Parathyroid adenoma (tissue), 2 donors: ENCODE measurements at regions not wholly inside any gene's neighbourhood (a gene's known extent, or its start where the extent isn't known, plus 50 kb on each side); places are given as distances from the start of the nearest gene placed in this dataset.

ENCODE experiments used
- H2AFZ ChIP-seq: fragments of 300-600 bp; sonication (generic); one replicate; pipeline ENCODE4 v1.7.0; 2017; ENCODE audit warnings: antibody characterized with exemption, mild to moderate bottlenecking
- H3K27ac ChIP-seq: fragments of 300-600 bp; sonication (generic); one replicate; pipeline ENCODE4 v1.7.0; 2017
- H3K27me3 ChIP-seq: fragments of 300-600 bp; sonication (generic); one replicate; pipeline ENCODE4 v1.7.0; 2017; ENCODE audit warnings: low read length; ENCODE audit not compliant: control insufficient read depth, insufficient read depth
- H3K36me3 ChIP-seq: fragments of 300-600 bp; sonication (generic); one replicate; pipeline ENCODE4 v1.7.0; 2017; ENCODE audit warnings: low read length; ENCODE audit not compliant: control insufficient read depth, insufficient read depth
- H3K4me1 ChIP-seq: fragments of 300-600 bp; sonication (generic); one replicate; pipeline ENCODE4 v1.7.0; 2017; ENCODE audit warnings: control low read depth
- H3K4me2 ChIP-seq: fragments of 300-600 bp; sonication (generic); one replicate; pipeline ENCODE4 v1.7.0; 2017; ENCODE audit warnings: low read length
- H3K4me3 ChIP-seq: fragments of 300-600 bp; sonication (generic); one replicate; pipeline ENCODE4 v1.7.0; 2017; ENCODE audit warnings: low read depth, low read length
- H3K79me2 ChIP-seq: fragments of 300-600 bp; sonication (generic); one replicate; pipeline ENCODE4 v1.7.0; 2017; ENCODE audit warnings: control low read depth
- H3K9ac ChIP-seq: fragments of 300-600 bp; sonication (generic); one replicate; pipeline ENCODE4 v1.7.0; 2017; ENCODE audit warnings: mild to moderate bottlenecking
- H3K9me3 ChIP-seq: fragments of 300-600 bp; sonication (generic); one replicate; pipeline ENCODE4 v1.7.0; 2017; ENCODE audit warnings: low read length; ENCODE audit not compliant: control insufficient read depth
- CTCF ChIP-seq: fragments of 300-600 bp; sonication (generic); IDR thresholded peaks from one replicate; pipeline ENCODE4 v1.7.0; 2017; ENCODE audit warnings: antibody characterized with exemption, mild to moderate bottlenecking
- donor health status: primary hyperparathyroidism.

- no peak overlapping the region for H2AFZ ChIP-seq
- H3K27me3 ChIP-seq, result no peaks in the 10 kb centered on the region
- TF ChIP-seq CTCF, result no peak
- no peak overlapping the region for H3K4me2 ChIP-seq
- no peak overlapping the region for H3K27ac ChIP-seq
- no peaks in the 10 kb centered on the region for H3K36me3 ChIP-seq
- no peak overlapping the region for H3K9ac ChIP-seq
- H3K4me1 ChIP-seq, result no peaks in the 10 kb centered on the region
- no peaks in the 10 kb centered on the region for H3K79me2 ChIP-seq
- H3K4me3 ChIP-seq, result no peak overlapping the region
- H3K9me3 ChIP-seq, result no peaks in the 10 kb centered on the region
Observed at GRCh38 chr5:163809473-163809872, 304.1 kb downstream of the MAT2B start.

DNA sequence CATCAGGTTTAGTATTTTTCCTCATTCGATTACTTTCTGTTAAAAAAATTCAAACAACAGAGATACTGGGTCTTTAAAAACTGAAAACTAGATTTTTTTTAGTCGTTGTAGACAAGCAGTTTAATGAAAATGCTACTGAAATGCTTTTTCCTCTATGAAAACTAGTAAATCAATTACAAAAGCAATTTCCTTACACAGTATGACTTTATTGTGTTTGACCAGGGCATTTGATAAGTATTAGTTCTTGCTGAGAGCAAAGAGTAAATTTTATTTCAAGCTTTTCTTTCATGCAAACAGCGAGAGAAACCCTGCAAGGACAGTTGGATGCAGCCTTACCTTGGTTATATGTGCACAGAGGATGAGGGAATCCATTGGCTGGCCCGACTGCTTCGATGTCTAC lies 308.5 kb downstream of the MAT2B start:
- Histone ChIP-seq H3K4me3 (no peak overlapping the region), H3K36me3 (no peaks in the 10 kb centered on the region), H3K9ac (no peak overlapping the region), H3K27me3 (no peaks in the 10 kb centered on the region), H3K9me3 (no peaks in the 10 kb centered on the region), H2AFZ (no peak overlapping the region), H3K27ac (no peak overlapping the region), H3K4me2 (no peak overlapping the region), H3K79me2 (no peaks in the 10 kb centered on the region), H3K4me1 (no peaks in the 10 kb centered on the region)
- no peak for TF ChIP-seq CTCF

DNA sequence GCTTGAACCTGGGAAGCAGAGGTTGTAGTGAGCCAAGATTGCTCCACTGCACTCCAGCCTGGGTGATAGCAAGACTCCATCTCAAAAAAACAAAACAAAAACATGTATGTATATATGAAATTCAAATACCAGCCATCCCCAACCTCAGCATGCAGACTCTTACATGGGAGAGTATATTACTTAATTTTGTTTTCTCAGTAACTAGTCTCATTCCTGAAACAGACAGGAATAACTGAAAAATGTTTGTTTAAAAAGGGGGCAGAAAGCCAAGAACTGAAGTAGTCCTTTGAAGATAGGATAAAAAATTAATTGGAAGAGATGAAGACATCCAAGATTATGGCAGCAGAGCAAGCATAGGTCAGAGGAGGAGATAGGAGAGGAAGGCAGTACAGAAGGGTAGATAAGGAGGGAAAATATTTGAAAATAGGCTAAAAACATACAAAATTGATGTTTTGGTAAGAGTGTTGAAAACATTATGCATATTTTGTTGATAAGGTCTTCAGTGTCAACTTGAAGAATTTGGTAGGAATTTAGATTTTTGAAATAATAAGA lies 309.9 kb downstream of the MAT2B start:
- no peaks in the 10 kb centered on the region for H3K36me3 ChIP-seq

DNA sequence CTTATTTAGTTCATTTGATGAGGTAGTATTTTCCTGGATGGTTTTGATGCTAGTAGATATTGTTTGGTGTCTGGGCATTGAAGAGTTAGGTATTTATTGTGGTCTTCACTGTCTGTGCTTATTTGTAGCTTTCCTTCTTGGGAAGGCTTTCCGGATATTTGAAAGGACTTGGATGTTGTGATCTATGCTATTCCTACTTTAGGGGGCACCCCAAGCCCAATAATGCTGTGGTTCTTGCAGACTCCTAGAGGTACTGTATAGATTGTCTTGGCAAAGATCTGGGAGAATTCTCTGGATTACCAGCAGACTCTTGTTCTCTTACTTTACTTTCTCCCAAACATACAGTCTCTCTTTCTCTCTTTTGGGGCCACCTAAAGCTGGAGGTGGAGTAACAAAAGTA lies 315.7 kb downstream of the MAT2B start:
- no peaks in the 10 kb centered on the region for H3K4me1 ChIP-seq
- no peak for TF ChIP-seq CTCF
- no peak overlapping the region for H3K4me2 ChIP-seq
- H3K27ac ChIP-seq, result no peak overlapping the region
- no peaks in the 10 kb centered on the region for H3K36me3 ChIP-seq
- H3K4me3 ChIP-seq, result no peak overlapping the region
- no peaks in the 10 kb centered on the region for H3K79me2 ChIP-seq
- H3K9ac ChIP-seq, result no peak overlapping the region
- no peaks in the 10 kb centered on the region for H3K9me3 ChIP-seq
- no peak overlapping the region for H2AFZ ChIP-seq
- no peaks in the 10 kb centered on the region for H3K27me3 ChIP-seq

More for the DNA sequence above, 309.9 kb downstream of the MAT2B start:
- no peaks in the 10 kb centered on the region for H3K27me3 ChIP-seq
- TF ChIP-seq CTCF, result no peak
- H3K4me1 ChIP-seq, result no peaks in the 10 kb centered on the region
- H3K9ac ChIP-seq, result no peak overlapping the region
- H3K79me2 ChIP-seq, result no peaks in the 10 kb centered on the region
- no peak overlapping the region for H2AFZ ChIP-seq
- no peak overlapping the region for H3K4me2 ChIP-seq
- H3K9me3 ChIP-seq, result no peaks in the 10 kb centered on the region
- no peak overlapping the region for H3K27ac ChIP-seq
- no peak overlapping the region for H3K4me3 ChIP-seq

DNA sequence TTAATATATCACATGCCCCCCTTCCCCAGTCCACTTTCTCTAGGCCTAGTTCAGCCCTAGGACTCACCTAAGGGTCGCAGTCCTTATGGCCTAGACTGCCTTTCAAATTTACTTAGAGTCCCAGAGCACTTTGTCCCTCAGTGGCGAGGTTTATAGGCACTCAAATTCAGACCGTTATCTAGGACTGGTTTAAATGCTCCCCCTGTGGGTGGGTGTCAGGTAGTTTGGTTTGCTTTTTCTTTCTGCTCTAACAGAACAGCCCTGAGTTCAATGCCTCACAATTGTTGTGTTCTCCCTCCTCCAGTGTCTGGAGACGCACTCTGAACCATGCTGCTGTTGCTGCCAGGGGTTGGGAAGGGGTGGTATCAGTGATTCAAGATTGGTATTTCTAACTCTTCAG lies 317.1 kb downstream of the MAT2B start:
- H2AFZ ChIP-seq, result no peak overlapping the region
- H3K9ac ChIP-seq, result no peak overlapping the region
- no peak overlapping the region for H3K4me2 ChIP-seq
- H3K27me3 ChIP-seq, result no peaks in the 10 kb centered on the region
- H3K79me2 ChIP-seq, result no peaks in the 10 kb centered on the region
- H3K4me3 ChIP-seq, result no peak overlapping the region
- H3K36me3 ChIP-seq, result no peaks in the 10 kb centered on the region
- H3K4me1 ChIP-seq, result no peaks in the 10 kb centered on the region
- no peaks in the 10 kb centered on the region for H3K9me3 ChIP-seq
- no peak for TF ChIP-seq CTCF
- H3K27ac ChIP-seq, result no peak overlapping the region
